ENCODE measurements at regions not wholly inside any gene's neighbourhood (a gene's known extent, or its start where the extent isn't known, plus 50 kb on each side); places are given as distances from the start of the nearest gene placed in this dataset.

GRCh38 chrX:130507015-130507414, 105.2 kb downstream of the RBMX2 start:
- TF ChIP-seq CTCF (IDR thresholded peaks at IDR 0.05) = no peak
- no peak for TF ChIP-seq POLR2A (IDR thresholded peaks at IDR 0.05)

Data from uterus (tissue), 2 donors.